ENCODE measurements at regions not wholly inside any gene's neighbourhood (a gene's known extent, or its start where the extent isn't known, plus 50 kb on each side); places are given as distances from the start of the nearest gene placed in this dataset.
A peak's percentile ranks its signal among the peaks of the same experiment; 100 is the strongest.

DNA sequence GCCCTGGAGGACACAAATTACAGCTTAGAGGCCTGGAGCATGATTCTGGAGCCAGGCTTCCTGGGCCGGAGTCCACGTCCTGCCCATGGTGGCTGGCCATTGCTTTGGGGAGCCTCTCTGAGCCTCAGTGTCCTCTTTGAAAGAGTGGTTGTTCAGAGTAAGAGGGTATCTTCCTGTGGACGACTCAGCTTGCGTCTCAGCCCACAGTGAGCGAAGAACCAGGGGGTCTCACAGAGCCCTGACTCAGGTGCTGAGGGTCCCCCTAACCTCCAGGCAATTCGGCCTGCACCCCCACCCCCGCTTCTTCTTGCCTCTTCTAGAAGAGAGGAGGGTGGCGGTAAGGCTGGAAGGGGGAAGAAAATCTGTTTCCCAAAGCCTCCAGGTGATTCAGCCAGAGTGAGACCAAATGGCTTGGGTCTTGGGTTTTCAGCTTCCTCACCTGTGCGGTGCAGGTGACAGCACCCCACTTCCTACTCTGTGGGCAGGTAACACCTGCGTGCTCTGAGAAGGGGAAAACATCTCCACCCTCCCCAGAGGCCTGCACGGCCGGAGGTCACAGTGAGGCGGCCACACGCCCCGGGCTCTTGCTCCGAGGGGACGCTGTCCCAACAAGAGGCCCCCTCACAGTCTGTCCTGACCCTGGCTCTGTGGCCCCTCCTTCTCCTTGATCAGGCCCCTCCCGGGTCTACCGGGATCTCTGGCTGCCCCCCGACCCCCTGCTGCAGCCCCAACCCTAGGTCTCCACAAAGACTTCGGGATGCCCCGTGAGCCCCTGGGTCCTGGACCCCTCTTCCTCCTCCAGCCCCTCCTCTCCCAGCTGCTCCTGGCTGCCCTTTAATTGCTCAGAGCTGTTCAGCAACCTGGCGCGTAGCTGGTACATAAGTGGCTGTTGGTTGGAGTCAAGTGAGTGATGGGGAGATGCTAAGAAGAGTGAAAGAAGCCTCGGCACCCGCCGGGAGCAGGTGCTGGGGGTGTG, 119.2 kb downstream of the METRNL start:
- Mint-ChIP-seq H3K4me3 (peak overlapping the region; percentile 83 to 90 (median 86)), H3K4me1 (peaks cover 5 to 38% (median 17%) of the 10 kb centered on the region in 4 donors), H3K36me3 (no peaks in the 10 kb centered on the region), H3K27ac (peak overlapping the region; percentile 87 to 90 (median 90)), H3K27me3 (no peaks in the 10 kb centered on the region), H3K9me3 (no peaks in the 10 kb centered on the region)
- Histone ChIP-seq H3K9me3 (ENCODE audit: control insufficient read depth in 2 of 2, low read length in 2 of 2) (no peaks in the 10 kb centered on the region), H3K36me3 (ENCODE audit: control insufficient read depth, insufficient read depth, low read length) (no peaks in the 10 kb centered on the region), H3K4me1 (ENCODE audit: control insufficient read depth, insufficient read depth, low read length, poor library complexity, severe bottlenecking) (peaks cover 34% of the 10 kb centered on the region), H3K4me3 (ENCODE audit: low read depth, low read length) (peak overlapping the region; percentile 72), H3K27ac (ENCODE audit: insufficient read depth, low read length, poor library complexity, severe bottlenecking) (peak overlapping the region; percentile 41), H3K27me3 (ENCODE audit: control insufficient read depth, insufficient read depth, low read length) (no peaks in the 10 kb centered on the region)
- no peak for DNase-seq
- no peak for ATAC-seq (ENCODE audit: low read depth in 2 of 2)

GRCh38 chr17:83199500-83200201, 120.2 kb downstream of the METRNL start:
- ATAC-seq (ENCODE audit: low read depth in 2 of 2): peak; percentile 30 to 33

DNA sequence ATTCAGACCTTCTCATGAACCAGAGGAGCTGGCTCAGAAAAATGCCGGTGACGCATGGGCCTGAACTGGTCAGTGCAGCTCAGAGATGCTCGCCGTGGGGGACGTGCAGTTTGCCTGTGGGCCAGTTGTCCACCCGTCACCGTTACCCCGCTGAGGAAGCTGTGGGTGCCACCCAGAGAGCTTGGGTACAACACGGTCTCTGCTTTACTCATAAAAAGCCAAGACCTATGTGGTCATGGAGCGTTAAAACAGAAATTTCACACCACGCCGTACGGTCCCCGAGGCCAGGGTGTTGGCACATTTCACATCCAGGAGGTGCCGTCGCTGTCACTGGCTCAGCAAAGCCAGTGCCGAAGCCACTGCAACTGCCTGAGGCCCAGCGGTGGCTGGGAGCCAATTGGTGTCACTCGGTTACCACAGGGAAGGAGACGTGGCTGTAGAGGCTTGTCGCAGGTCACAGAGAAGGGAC, 120.9 kb downstream of the METRNL start:
- ATAC-seq (ENCODE audit: low read depth in 2 of 2) (peak; percentile 35 to 39), DNase-seq (peak in 1 of 3 donors; percentile 24)
- H3K4me1 ChIP-seq (ENCODE audit: control insufficient read depth, insufficient read depth, low read length, poor library complexity, severe bottlenecking): peaks cover 27% of the 10 kb centered on the region
- no peaks in the 10 kb centered on the region for H3K27me3 ChIP-seq (ENCODE audit: control insufficient read depth, insufficient read depth, low read length)
- H3K36me3 ChIP-seq (ENCODE audit: control insufficient read depth, insufficient read depth, low read length): no peaks in the 10 kb centered on the region
- Mint-ChIP-seq H3K4me1 (peaks cover 5 to 37% (median 15%) of the 10 kb centered on the region in 4 donors), H3K36me3 (no peaks in the 10 kb centered on the region), H3K27me3 (no peaks in the 10 kb centered on the region), H3K9me3 (no peaks in the 10 kb centered on the region), H3K4me3 (peak overlapping the region; percentile 83 to 90 (median 86)), H3K27ac (peak overlapping the region; percentile 87 to 90 (median 90))
- peak overlapping the region; percentile 72 for H3K4me3 ChIP-seq (ENCODE audit: low read depth, low read length)
- H3K27ac ChIP-seq (ENCODE audit: insufficient read depth, low read length, poor library complexity, severe bottlenecking): peak overlapping the region; percentile 54
- H3K9me3 ChIP-seq (ENCODE audit: control insufficient read depth in 2 of 2, low read length in 2 of 2): no peaks in the 10 kb centered on the region

More at GRCh38 chr17:83199500-83200201, 120.2 kb downstream of the METRNL start:
- Mint-ChIP-seq H3K4me3 (peak overlapping the region; percentile 83 to 90 (median 86)), H3K36me3 (no peaks in the 10 kb centered on the region), H3K4me1 (peaks cover 5 to 37% (median 15%) of the 10 kb centered on the region in 4 donors), H3K27me3 (no peaks in the 10 kb centered on the region), H3K27ac (peak overlapping the region; percentile 87 to 90 (median 90)), H3K9me3 (no peaks in the 10 kb centered on the region)
- no peaks in the 10 kb centered on the region for H3K27me3 ChIP-seq (ENCODE audit: control insufficient read depth, insufficient read depth, low read length)
- H3K27ac ChIP-seq (ENCODE audit: insufficient read depth, low read length, poor library complexity, severe bottlenecking): peak overlapping the region; percentile 54
- peaks cover 27% of the 10 kb centered on the region for H3K4me1 ChIP-seq (ENCODE audit: control insufficient read depth, insufficient read depth, low read length, poor library complexity, severe bottlenecking)
- H3K9me3 ChIP-seq (ENCODE audit: control insufficient read depth in 2 of 2, low read length in 2 of 2): no peaks in the 10 kb centered on the region
- no peaks in the 10 kb centered on the region for H3K36me3 ChIP-seq (ENCODE audit: control insufficient read depth, insufficient read depth, low read length)
- H3K4me3 ChIP-seq (ENCODE audit: low read depth, low read length): peak overlapping the region; percentile 72
- peak in 2 of 3 donors; percentile 32 to 56 for DNase-seq

DNA sequence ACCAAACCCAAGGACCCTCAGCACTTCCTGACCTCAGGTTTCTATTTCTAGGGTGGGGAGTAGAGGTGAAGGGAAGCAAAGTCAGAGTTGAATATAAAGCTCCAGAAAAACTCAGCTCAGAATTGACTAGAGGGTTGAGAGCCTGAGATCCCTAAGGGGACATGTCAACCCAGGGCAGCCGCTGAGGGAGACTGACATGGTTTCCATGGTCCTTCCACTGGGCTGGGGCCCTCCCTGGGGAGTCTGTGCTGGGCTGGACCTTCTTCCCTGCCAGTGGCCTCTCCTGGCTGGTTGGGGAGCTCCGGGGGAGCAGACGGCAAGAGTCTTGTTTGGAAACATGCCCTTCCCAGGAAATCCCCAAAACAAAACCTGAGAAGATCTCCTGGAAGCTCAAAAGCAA, 121.3 kb downstream of the METRNL start:
- H3K4me1 Mint-ChIP-seq: peaks cover 5 to 37% (median 15%) of the 10 kb centered on the region in 4 donors
- no peaks in the 10 kb centered on the region for H3K9me3 Mint-ChIP-seq
- H3K4me3 ChIP-seq (ENCODE audit: low read depth, low read length): no peak overlapping the region
- ATAC-seq (ENCODE audit: low read depth in 2 of 2) (no peak), DNase-seq (no peak)
- H3K27me3 ChIP-seq (ENCODE audit: control insufficient read depth, insufficient read depth, low read length): no peaks in the 10 kb centered on the region
- H3K27ac Mint-ChIP-seq: peak overlapping the region; percentile 87 to 90 (median 90)
- peak overlapping the region; percentile 54 for H3K27ac ChIP-seq (ENCODE audit: insufficient read depth, low read length, poor library complexity, severe bottlenecking)
- H3K4me3 Mint-ChIP-seq: peak overlapping the region in 2 of 4 donors; percentile 27 to 90
- H3K27me3 Mint-ChIP-seq: no peaks in the 10 kb centered on the region
- no peaks in the 10 kb centered on the region for H3K9me3 ChIP-seq (ENCODE audit: control insufficient read depth in 2 of 2, low read length in 2 of 2)
- H3K4me1 ChIP-seq (ENCODE audit: control insufficient read depth, insufficient read depth, low read length, poor library complexity, severe bottlenecking): peaks cover 27% of the 10 kb centered on the region
- no peaks in the 10 kb centered on the region for H3K36me3 Mint-ChIP-seq
- H3K36me3 ChIP-seq (ENCODE audit: control insufficient read depth, insufficient read depth, low read length): no peaks in the 10 kb centered on the region

- peaks cover 5 to 40% (median 15%) of the 10 kb centered on the region in 4 donors for H3K4me1 Mint-ChIP-seq
- no peaks in the 10 kb centered on the region for H3K9me3 Mint-ChIP-seq
- H3K27ac ChIP-seq (ENCODE audit: insufficient read depth, low read length, poor library complexity, severe bottlenecking): peak overlapping the region; percentile 14
- H3K27ac Mint-ChIP-seq: peak overlapping the region in 2 of 3 donors; percentile 87 to 90
- H3K27me3 ChIP-seq (ENCODE audit: control insufficient read depth, insufficient read depth, low read length): no peaks in the 10 kb centered on the region
- DNase-seq: no peak
- ATAC-seq (ENCODE audit: low read depth in 2 of 2): no peak
- peak overlapping the region in 2 of 4 donors; percentile 11 to 27 for H3K4me3 Mint-ChIP-seq
- H3K9me3 ChIP-seq (ENCODE audit: control insufficient read depth in 2 of 2, low read length in 2 of 2): no peaks in the 10 kb centered on the region
- peaks cover 27% of the 10 kb centered on the region for H3K4me1 ChIP-seq (ENCODE audit: control insufficient read depth, insufficient read depth, low read length, poor library complexity, severe bottlenecking)
- no peak overlapping the region for H3K4me3 ChIP-seq (ENCODE audit: low read depth, low read length)
- H3K36me3 Mint-ChIP-seq: no peaks in the 10 kb centered on the region
- no peaks in the 10 kb centered on the region for H3K36me3 ChIP-seq (ENCODE audit: control insufficient read depth, insufficient read depth, low read length)
- H3K27me3 Mint-ChIP-seq: no peaks in the 10 kb centered on the region
Measured at GRCh38 chr17:83201206-83202001, 122.0 kb downstream of the METRNL start.

GRCh38 chr17:83202002-83203000, 122.9 kb downstream of the METRNL start:
- no peaks in the 10 kb centered on the region for H3K9me3 Mint-ChIP-seq
- no peak for ATAC-seq (ENCODE audit: low read depth in 2 of 2)
- no peak for DNase-seq
- no peaks in the 10 kb centered on the region for H3K27me3 ChIP-seq (ENCODE audit: control insufficient read depth, insufficient read depth, low read length)
- no peaks in the 10 kb centered on the region for H3K36me3 ChIP-seq (ENCODE audit: control insufficient read depth, insufficient read depth, low read length)
- no peak overlapping the region for H3K27ac ChIP-seq (ENCODE audit: insufficient read depth, low read length, poor library complexity, severe bottlenecking)
- H3K4me1 Mint-ChIP-seq: peaks cover 5 to 40% (median 15%) of the 10 kb centered on the region in 4 donors
- H3K4me1 ChIP-seq (ENCODE audit: control insufficient read depth, insufficient read depth, low read length, poor library complexity, severe bottlenecking): peaks cover 27% of the 10 kb centered on the region
- peak overlapping the region in 1 of 4 donors; percentile 27 for H3K4me3 Mint-ChIP-seq
- H3K36me3 Mint-ChIP-seq: no peaks in the 10 kb centered on the region
- no peaks in the 10 kb centered on the region for H3K9me3 ChIP-seq (ENCODE audit: control insufficient read depth in 2 of 2, low read length in 2 of 2)
- no peak overlapping the region for H3K4me3 ChIP-seq (ENCODE audit: low read depth, low read length)
- peak overlapping the region in 2 of 3 donors; percentile 78 to 87 for H3K27ac Mint-ChIP-seq
- H3K27me3 Mint-ChIP-seq: no peaks in the 10 kb centered on the region
